Loucy (cell line): ENCODE measurements at regions not wholly inside any gene's neighbourhood (a gene's known extent, or its start where the extent isn't known, plus 50 kb on each side); places are given as distances from the start of the nearest gene placed in this dataset.

ENCODE experiments used
- CTCF ChIP-seq: fragments of 200-600 bp; sonication (generic); conservative IDR thresholded peaks from 2 replicates; pipeline ENCODE4 v1.5.1; 2014; ENCODE audit warnings: mild to moderate bottlenecking, antibody characterized with exemption, low read length
- EZH2phosphoT487 ChIP-seq: fragments of 200-600 bp; IDR thresholded peaks from 2 replicates; pipeline ENCODE4 v1.6.1; 2018; ENCODE audit warnings: antibody characterized with exemption, mild to moderate bottlenecking, moderate library complexity, borderline replicate concordance

- TF ChIP-seq CTCF, result no peak
- no peak for TF ChIP-seq EZH2phosphoT487
Observed at GRCh38 chr6:81601918-81602317, 150.6 kb downstream of the TENT5A start.
